ENCODE measurements at regions not wholly inside any gene's neighbourhood (a gene's known extent, or its start where the extent isn't known, plus 50 kb on each side); places are given as distances from the start of the nearest gene placed in this dataset.

DNA sequence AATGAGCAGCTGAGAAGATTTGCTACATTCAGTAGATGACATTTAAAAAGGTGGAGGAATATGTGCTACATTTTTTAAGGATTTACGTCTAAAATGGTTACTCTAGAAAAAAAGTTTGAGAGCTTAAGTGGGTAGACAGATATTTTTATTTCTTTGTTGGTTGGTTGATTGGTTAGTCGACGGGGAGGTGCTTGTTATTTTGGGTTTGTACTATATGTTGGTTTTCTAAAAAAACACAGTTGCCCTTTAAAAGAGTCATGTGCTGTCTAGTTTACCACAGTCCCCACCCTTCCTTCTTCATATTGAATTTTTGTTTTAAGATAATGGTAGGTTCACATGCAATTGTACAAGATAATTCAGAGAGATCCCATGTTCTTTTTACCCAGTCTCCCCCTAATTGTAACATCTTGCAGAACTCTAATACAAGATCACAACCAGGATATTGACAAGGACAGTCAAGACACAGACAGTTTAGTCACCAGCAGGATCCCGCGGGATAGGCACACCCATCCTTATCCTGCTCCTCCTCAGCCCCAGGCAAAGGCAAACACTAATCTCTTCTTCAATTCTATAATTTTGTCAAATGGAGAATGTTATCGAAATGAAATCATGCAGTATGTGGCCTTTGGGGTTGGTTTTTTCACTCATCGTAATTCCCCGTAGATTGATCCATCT, 171.4 kb downstream of the FOXO1 start:
- ATAC-seq (no peak), DNase-seq (ENCODE audit: low spot score) (no peak)
- H3K4me3 ChIP-seq, result no peak overlapping the region
- TF ChIP-seq CREB1 (CRISPR knock-in tag; IDR thresholded peaks at IDR 0.05; ENCODE audit: low read depth), result no peak
- H3K4me1 ChIP-seq (ENCODE audit: insufficient read depth), result peaks cover 23% of the 10 kb centered on the region
- peaks cover 6% of the 10 kb centered on the region; the same call in 1 of the 2 replicates for H3K9me2 ChIP-seq (ENCODE audit: insufficient read depth)
- H3K4me3 Mint-ChIP-seq, result no peak overlapping the region
- no peaks in the 10 kb centered on the region for H3K9me3 Mint-ChIP-seq
- H3K36me3 ChIP-seq (ENCODE audit: insufficient read depth), result no peaks in the 10 kb centered on the region
- H3K4me2 ChIP-seq, result 0 out of 2 replicates have a peak overlapping the region, but pooled peaks have one; percentile 16
- peaks cover 6% of the 10 kb centered on the region for H3K27me3 Mint-ChIP-seq (ENCODE audit: insufficient read depth, low read depth, poor library complexity)
- no peaks in the 10 kb centered on the region for H3K36me3 Mint-ChIP-seq (ENCODE audit: low read depth)
- no peaks in the 10 kb centered on the region for H4K20me1 ChIP-seq (replicated peaks; ENCODE audit: insufficient read depth)
- H2AFZ ChIP-seq, result no peak overlapping the region
- H3K4me1 Mint-ChIP-seq, result peaks cover 45% of the 10 kb centered on the region
- no peak overlapping the region for H3K27ac ChIP-seq (ENCODE audit: low read depth)
- H3F3A ChIP-seq (replicated peaks; ENCODE audit: low read depth), result no peaks in the 10 kb centered on the region
- H3K79me2 ChIP-seq (replicated peaks; ENCODE audit: insufficient read depth), result no peaks in the 10 kb centered on the region
- H3K27ac Mint-ChIP-seq, result no peak overlapping the region
- H3K27me3 ChIP-seq (ENCODE audit: insufficient read depth), result no peaks in the 10 kb centered on the region

DNA sequence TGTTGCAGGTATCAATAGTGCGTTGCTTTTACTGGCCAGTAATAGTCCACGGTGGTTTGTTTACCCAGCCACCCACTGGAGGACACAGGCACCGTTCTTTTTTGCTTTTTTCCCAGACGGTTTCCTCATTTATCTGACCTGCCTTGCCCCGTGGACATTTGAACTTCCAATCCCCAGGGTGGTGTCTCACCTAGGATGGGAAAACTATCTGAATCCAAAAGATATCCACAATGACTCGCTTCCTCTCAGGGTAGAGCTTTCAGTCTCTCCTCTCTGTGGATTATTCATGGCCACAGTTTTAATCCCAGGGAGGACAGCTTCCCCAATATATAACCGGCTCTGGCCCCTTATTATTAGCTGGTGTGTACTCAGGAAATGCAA, 170.8 kb downstream of the FOXO1 start:
- H3K27ac Mint-ChIP-seq, result no peak overlapping the region
- peaks cover 44% of the 10 kb centered on the region for H3K4me1 Mint-ChIP-seq
- Histone ChIP-seq H3K9me2 (ENCODE audit: insufficient read depth) (peaks cover 6% of the 10 kb centered on the region; the same call in 1 of the 2 replicates), H3K36me3 (ENCODE audit: insufficient read depth) (no peaks in the 10 kb centered on the region), H3K79me2 (replicated peaks; ENCODE audit: insufficient read depth) (no peaks in the 10 kb centered on the region), H2AFZ (no peak overlapping the region), H3K4me3 (no peak overlapping the region), H3F3A (replicated peaks; ENCODE audit: low read depth) (no peaks in the 10 kb centered on the region), H3K4me1 (ENCODE audit: insufficient read depth) (peaks cover 22% of the 10 kb centered on the region), H3K4me2 (0 out of 2 replicates have a peak overlapping the region, but pooled peaks have one; percentile 16), H4K20me1 (replicated peaks; ENCODE audit: insufficient read depth) (no peaks in the 10 kb centered on the region), H3K27ac (ENCODE audit: low read depth) (no peak overlapping the region), H3K27me3 (ENCODE audit: insufficient read depth) (no peaks in the 10 kb centered on the region)
- no peaks in the 10 kb centered on the region for H3K9me3 Mint-ChIP-seq
- no peak for DNase-seq (ENCODE audit: low spot score)
- H3K27me3 Mint-ChIP-seq (ENCODE audit: insufficient read depth, low read depth, poor library complexity), result peaks cover 8% of the 10 kb centered on the region
- H3K36me3 Mint-ChIP-seq (ENCODE audit: low read depth), result no peaks in the 10 kb centered on the region
- no peak overlapping the region for H3K4me3 Mint-ChIP-seq
- ATAC-seq, result no peak
- no peak for TF ChIP-seq EZH2 (IDR thresholded peaks at IDR 0.05; ENCODE audit: low read depth, unreplicated experiment)
- TF ChIP-seq, protein P1, sequence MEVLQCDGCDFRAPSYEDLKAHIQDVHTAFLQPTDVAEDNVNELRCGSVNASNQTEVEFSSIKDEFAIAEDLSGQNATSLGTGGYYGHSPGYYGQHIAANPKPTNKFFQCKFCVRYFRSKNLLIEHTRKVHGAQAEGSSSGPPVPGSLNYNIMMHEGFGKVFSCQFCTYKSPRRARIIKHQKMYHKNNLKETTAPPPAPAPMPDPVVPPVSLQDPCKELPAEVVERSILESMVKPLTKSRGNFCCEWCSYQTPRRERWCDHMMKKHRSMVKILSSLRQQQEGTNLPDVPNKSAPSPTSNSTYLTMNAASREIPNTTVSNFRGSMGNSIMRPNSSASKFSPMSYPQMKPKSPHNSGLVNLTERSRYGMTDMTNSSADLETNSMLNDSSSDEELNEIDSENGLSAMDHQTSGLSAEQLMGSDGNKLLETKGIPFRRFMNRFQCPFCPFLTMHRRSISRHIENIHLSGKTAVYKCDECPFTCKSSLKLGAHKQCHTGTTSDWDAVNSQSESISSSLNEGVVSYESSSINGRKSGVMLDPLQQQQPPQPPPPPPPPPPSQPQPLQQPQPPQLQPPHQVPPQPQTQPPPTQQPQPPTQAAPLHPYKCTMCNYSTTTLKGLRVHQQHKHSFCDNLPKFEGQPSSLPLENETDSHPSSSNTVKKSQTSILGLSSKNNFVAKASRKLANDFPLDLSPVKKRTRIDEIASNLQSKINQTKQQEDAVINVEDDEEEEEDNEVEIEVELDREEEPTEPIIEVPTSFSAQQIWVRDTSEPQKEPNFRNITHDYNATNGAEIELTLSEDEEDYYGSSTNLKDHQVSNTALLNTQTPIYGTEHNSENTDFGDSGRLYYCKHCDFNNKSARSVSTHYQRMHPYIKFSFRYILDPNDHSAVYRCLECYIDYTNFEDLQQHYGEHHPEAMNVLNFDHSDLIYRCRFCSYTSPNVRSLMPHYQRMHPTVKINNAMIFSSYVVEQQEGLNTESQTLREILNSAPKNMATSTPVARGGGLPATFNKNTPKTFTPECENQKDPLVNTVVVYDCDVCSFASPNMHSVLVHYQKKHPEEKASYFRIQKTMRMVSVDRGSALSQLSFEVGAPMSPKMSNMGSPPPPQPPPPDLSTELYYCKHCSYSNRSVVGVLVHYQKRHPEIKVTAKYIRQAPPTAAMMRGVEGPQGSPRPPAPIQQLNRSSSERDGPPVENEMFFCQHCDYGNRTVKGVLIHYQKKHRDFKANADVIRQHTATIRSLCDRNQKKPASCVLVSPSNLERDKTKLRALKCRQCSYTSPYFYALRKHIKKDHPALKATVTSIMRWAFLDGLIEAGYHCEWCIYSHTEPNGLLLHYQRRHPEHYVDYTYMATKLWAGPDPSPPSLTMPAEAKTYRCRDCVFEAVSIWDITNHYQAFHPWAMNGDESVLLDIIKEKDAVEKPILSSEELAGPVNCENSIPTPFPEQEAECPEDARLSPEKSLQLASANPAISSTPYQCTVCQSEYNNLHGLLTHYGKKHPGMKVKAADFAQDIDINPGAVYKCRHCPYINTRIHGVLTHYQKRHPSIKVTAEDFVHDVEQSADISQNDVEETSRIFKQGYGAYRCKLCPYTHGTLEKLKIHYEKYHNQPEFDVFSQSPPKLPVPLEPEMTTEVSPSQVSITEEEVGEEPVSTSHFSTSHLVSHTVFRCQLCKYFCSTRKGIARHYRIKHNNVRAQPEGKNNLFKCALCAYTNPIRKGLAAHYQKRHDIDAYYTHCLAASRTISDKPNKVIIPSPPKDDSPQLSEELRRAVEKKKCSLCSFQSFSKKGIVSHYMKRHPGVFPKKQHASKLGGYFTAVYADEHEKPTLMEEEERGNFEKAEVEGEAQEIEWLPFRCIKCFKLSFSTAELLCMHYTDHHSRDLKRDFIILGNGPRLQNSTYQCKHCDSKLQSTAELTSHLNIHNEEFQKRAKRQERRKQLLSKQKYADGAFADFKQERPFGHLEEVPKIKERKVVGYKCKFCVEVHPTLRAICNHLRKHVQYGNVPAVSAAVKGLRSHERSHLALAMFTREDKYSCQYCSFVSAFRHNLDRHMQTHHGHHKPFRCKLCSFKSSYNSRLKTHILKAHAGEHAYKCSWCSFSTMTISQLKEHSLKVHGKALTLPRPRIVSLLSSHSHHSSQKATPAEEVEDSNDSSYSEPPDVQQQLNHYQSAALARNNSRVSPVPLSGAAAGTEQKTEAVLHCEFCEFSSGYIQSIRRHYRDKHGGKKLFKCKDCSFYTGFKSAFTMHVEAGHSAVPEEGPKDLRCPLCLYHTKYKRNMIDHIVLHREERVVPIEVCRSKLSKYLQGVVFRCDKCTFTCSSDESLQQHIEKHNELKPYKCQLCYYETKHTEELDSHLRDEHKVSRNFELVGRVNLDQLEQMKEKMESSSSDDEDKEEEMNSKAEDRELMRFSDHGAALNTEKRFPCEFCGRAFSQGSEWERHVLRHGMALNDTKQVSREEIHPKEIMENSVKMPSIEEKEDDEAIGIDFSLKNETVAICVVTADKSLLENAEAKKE (CRISPR knock-in tag; IDR thresholded peaks at IDR 0.05), result no peak
- TF ChIP-seq EZH2phosphoT487 (IDR thresholded peaks at IDR 0.05; ENCODE audit: unreplicated experiment), result no peak
- TF ChIP-seq, protein P2, sequence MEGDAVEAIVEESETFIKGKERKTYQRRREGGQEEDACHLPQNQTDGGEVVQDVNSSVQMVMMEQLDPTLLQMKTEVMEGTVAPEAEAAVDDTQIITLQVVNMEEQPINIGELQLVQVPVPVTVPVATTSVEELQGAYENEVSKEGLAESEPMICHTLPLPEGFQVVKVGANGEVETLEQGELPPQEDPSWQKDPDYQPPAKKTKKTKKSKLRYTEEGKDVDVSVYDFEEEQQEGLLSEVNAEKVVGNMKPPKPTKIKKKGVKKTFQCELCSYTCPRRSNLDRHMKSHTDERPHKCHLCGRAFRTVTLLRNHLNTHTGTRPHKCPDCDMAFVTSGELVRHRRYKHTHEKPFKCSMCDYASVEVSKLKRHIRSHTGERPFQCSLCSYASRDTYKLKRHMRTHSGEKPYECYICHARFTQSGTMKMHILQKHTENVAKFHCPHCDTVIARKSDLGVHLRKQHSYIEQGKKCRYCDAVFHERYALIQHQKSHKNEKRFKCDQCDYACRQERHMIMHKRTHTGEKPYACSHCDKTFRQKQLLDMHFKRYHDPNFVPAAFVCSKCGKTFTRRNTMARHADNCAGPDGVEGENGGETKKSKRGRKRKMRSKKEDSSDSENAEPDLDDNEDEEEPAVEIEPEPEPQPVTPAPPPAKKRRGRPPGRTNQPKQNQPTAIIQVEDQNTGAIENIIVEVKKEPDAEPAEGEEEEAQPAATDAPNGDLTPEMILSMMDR (conservative IDR thresholded peaks at IDR 0.05; ENCODE audit: low read depth in 2 of 2), result no peak
- TF ChIP-seq, protein P3, sequence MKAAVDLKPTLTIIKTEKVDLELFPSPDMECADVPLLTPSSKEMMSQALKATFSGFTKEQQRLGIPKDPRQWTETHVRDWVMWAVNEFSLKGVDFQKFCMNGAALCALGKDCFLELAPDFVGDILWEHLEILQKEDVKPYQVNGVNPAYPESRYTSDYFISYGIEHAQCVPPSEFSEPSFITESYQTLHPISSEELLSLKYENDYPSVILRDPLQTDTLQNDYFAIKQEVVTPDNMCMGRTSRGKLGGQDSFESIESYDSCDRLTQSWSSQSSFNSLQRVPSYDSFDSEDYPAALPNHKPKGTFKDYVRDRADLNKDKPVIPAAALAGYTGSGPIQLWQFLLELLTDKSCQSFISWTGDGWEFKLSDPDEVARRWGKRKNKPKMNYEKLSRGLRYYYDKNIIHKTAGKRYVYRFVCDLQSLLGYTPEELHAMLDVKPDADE (IDR thresholded peaks at IDR 0.05), result no peak
- TF ChIP-seq CREB1 (CRISPR knock-in tag; IDR thresholded peaks at IDR 0.05; ENCODE audit: low read depth), result no peak
- no peak for TF ChIP-seq JUNB (IDR thresholded peaks at IDR 0.05; ENCODE audit: unreplicated experiment)
- no peak for TF ChIP-seq POLR2AphosphoS5 (IDR thresholded peaks at IDR 0.05; ENCODE audit: low read depth)
- no peak for TF ChIP-seq STAT1 (IDR thresholded peaks at IDR 0.05; ENCODE audit: unreplicated experiment)
- TF ChIP-seq ZNF331 (CRISPR knock-in tag; IDR thresholded peaks at IDR 0.05; ENCODE audit: low read depth), result no peak
- TF ChIP-seq NANOG (IDR thresholded peaks at IDR 0.05; ENCODE audit: borderline replicate concordance), result no peak
- TF ChIP-seq ZNF114 (CRISPR knock-in tag; IDR thresholded peaks at IDR 0.05), result no peak

Data from GM23338 (cell line).